ENCODE measurements at regions not wholly inside any gene's neighbourhood (a gene's known extent, or its start where the extent isn't known, plus 50 kb on each side); places are given as distances from the start of the nearest gene placed in this dataset.
A peak's percentile ranks its signal among the peaks of the same experiment; 100 is the strongest.
"Not testable (repeated sequence)": the region's sequence is repeated elsewhere in the genome, so short reads cannot be mapped to it uniquely, and the experiment has no call there.

DNA sequence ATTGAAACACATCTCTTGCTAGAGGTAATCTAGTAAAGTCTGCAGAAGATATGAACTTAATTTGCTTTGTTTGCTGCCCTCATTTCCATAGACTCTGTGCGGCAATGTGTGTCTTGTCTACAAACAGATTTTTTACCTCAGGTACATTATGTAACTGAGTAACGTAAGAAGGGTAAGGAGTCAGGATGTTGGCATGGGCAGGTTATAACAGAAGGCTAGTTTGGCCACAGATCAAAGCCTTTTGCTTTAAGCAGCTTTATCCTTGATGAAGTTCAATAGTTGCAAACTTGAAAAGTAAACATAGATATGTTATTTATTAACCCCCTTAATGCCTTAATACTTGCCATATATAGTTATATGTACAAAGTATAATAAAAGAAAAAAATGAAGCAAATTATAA, 391.6 kb upstream of the FKBP1C start:
- DNase-seq = no peak

GRCh38 chr6:62808565-62809293, 402.5 kb upstream of the FKBP1C start:
- DNase-seq = no peak

- no peak for DNase-seq
Observed at GRCh38 chr6:62805431-62805830, 405.8 kb upstream of the FKBP1C start.

DNA sequence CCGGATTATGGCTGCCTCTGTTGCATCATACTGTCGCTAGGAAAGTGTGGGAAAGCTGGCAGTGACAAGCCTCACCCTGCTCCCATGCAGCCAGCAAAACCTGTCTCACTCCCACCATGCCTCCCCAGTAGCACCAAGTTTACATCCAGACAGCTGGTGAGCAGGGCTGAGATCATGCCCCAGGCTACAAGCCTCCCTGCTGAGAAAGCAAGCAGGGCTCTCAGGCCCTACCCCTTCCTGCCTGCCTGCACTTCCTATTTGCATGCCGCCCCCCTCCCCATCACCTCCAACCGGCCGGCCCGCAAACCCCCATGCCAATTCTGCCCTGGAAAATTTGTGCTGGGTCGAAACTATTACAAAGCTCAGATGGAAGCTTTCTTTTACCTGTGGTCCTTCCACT, 408.2 kb upstream of the FKBP1C start:
- DNase-seq = no peak

DNA sequence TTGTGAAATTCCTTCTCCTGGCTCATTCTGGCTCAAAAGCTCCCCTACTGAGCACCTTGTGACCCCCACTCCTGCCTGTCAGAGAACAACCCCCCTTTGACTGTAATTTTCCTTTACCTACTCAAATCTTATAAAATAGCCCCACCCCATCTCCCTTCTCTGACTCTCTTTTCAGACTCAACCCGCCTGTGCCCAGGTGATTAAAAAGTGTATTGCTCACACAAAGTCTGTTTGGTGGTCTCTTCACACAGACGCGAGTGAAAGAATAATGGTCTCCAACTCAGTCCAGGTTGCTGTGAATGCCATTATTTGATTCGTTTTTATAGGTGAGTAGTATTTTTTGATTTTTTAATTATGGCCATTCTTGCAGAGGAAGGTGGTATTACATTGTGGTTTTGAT, 414.1 kb upstream of the FKBP1C start:
- no peak for DNase-seq

DNA sequence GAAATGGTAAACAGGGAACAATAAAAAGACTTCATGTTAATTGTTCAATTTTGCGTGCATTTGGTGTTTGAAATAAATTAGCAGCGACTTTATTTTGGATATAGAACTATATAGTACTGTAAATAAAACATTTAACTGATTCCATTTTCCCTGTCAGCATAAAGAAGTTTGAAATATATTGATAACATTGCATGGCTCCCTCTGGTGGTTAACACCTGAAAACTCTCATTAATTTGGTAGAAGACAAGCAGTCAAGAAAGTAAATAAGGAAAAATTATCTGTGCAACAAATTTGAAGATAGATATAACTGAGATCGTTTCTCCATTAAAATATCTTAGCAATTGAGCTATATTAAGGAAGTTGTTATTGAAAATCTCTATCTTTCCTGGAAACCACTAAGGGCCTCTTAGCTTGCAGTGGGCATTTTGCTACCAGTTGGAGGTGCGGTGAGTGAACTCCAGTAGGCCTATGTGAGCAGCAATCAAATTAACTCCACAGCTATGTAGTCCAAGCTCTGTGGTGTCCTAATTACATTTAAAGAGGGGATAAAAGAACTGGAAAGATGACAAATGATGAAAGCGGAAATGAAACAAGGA, 435.7 kb upstream of the FKBP1C start:
- peak; percentile 61 for DNase-seq

- DNase-seq = not testable (repeated sequence)
Observed at GRCh38 chr6:62766174-62766573, 445.1 kb upstream of the FKBP1C start.

GRCh38 chr6:62764841-62765240, 446.4 kb upstream of the FKBP1C start:
- no peak for DNase-seq

DNA sequence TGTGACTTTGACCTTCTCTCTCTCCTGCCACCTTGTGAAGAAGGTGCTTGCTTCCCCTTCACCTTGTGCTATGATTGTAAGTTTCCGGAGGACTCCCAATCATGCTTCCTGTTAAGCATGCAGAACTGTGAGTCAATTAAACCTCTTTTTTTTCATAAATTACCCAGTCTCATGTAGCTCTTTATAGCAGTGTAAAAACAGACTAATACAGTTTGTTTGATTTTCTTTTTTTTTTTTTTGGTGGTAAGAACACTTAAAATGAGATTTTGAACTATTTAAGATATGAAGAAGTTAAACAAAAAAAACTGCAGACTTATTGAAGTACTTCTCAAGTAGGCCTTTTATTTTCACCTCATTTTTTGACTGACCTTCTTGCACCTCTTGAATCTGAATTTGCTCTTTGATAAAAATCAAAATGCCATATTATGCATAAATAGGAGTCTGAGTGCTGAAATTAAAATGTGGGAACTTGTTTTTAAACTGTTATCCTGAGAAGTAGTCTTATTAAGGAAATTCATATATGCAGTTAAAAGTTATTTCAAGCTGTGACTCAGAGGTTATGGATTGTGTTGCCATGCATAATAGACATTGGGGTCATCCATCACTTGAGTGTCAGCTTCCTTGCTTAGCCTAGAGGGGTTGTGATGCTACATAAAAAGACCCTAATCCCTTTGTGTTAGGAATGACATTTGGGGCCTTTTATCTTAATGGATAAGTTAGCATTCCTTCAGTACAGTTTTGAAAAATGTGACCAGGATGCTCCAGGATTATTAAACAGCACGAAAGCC, 447.9 kb upstream of the FKBP1C start:
- DNase-seq = no peak

GRCh38 chr6:62746968-62747367, 460.9 kb upstream of the KHDRBS2 start:
- no peak for DNase-seq

GRCh38 chr6:62746161-62746560, 460.1 kb upstream of the KHDRBS2 start:
- no peak for DNase-seq

GRCh38 chr6:62740596-62740995, 454.6 kb upstream of the KHDRBS2 start:
- no peak for DNase-seq

DNA sequence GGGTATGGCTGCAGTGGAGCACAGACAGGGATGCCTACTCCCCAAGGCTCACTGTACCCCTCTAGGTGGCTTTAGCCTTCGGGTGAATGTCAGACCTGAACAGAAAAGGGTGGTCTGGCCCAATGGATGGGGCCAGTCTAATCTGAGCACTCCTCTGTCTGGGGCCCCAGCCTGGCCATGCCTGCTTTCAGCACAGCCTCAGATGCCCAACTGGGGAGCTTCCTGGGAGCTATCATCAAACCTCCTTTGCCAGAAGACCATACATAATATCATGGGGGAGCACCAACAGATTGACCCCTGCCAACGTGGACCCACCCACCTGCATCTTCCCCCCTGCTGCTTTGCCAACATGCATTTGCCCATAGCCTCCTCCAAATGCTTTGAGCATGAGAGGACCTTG, 454.1 kb upstream of the KHDRBS2 start:
- DNase-seq = no peak

GRCh38 chr6:62737792-62738191, 451.8 kb upstream of the KHDRBS2 start:
- no peak for DNase-seq

DNA sequence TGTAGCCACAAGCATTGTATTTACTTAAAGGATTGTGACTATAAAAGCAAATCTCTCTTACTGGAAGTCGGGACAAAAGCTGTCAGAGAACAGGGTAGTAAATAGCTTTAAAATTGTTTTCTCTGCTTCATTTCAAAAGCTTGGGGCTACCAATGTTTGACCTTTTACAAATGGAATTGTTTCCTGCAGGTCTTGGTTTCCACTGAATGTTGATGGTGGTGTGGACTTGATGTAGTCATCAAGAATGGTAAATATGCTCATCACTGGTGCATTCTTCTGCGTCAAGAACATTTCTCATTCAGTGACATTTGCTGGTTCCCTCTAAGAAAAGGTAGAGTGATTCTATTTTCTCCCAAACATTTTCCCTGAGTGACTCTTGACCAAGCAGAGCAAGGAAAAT, 435.4 kb upstream of the KHDRBS2 start:
- no peak for DNase-seq

GRCh38 chr6:62716719-62717118, 430.7 kb upstream of the KHDRBS2 start:
- DNase-seq = no peak

DNA sequence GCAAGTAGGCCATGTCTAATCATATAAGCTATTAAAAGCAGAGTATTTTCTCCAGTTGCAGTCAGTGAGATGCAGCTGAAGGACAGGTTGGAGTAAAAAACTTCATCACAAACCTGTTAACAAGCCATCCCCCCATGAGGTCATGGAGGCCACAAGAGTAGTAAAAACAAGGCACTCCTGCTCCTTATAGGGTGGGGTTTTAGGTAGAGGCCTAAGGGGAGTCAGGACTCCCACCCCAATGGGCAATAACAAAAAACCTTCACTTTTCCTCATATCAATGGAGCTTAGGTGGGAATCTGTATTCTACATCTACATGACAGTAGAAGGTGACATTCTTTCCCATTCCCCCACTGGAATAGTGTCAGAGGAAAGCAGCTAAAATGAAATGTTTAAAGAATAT, 428.1 kb upstream of the KHDRBS2 start:
- DNase-seq = no peak

- DNase-seq = no peak
Observed at GRCh38 chr6:62711750-62712149, 425.7 kb upstream of the KHDRBS2 start.

DNA sequence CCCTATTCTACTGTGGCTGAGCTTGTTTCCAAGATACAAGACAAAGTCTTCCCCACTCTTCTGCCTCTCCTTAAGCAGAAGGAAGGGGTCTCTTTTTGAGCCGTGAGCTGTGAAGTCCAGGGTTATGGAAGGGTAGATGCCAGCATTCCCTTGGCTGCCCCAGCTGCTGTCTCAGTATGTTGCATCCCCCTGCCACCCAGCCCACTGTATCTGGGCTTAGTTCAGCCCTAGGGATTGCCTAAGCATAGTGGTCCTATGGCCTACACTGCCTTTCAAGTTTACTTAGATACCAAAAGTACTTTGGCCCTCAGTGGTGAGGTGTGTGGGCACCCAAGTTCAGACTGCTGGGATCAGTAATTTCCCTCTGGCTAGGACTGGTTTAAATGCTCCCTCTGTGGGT, 421.9 kb upstream of the KHDRBS2 start:
- no peak for DNase-seq

DNA sequence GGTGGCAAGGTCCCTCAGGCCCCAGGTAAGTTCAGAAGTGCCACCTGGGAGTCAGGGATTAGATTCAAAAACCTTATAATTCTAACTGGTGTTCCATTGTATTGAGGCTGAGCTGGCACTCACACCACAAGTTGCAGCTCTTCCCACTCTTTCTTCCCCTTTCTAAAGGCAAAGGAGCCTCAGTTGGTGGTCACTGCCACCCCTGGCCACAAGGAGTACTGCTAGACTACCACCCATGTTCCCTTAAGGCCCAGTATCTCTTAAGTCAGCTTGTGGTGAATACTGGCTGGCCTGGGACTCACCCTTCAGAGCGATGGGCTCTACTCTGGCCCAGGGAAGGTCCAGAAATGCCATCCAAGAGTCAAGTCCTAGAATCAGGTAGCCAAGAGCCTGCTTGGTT, 421.1 kb upstream of the KHDRBS2 start:
- peak; percentile 30 for DNase-seq

- DNase-seq = no peak
Observed at GRCh38 chr6:62683063-62683462, 397.0 kb upstream of the KHDRBS2 start.

DNA sequence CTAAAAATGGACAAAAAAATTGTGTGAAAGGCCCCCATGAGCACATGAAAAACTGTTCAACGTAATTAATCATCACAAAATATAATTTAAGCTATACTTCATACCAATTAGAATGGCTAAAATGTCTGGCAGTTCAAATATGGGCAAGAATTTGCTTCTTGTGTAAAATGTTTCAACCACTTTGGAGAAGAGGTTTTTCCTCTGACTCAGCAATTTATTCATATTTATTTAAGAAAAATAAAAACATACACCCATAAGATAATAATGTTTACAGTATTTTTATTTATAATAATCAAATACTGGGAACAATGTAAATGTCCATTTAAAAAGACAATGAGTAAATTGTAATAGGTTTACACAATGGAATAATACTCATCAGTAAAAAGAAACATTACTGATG, 395.1 kb upstream of the KHDRBS2 start:
- no peak for DNase-seq

- DNase-seq = no peak
Observed at GRCh38 chr6:62672989-62673388, 387.0 kb upstream of the KHDRBS2 start.

Data from hematopoietic multipotent progenitor cell treated with erythropoietin and hydrocortisone succinate and interleukin-3 and kit ligand, for 4 days (in vitro differentiated cells).